ENCODE measurements at regions not wholly inside any gene's neighbourhood (a gene's known extent, or its start where the extent isn't known, plus 50 kb on each side); places are given as distances from the start of the nearest gene placed in this dataset.

GRCh38 chr18:77754475-77755044 lies 504.9 kb downstream of the GALR1 start:
- TF ChIP-seq CTCF (IDR thresholded peaks at IDR 0.05): no peak

- TF ChIP-seq CTCF (IDR thresholded peaks at IDR 0.05): no peak
Observed at GRCh38 chr18:77755187-77755586, 505.5 kb downstream of the GALR1 start.

- TF ChIP-seq CTCF (IDR thresholded peaks at IDR 0.05): no peak
Observed at GRCh38 chr18:77761332-77761731, 511.7 kb downstream of the GALR1 start.

GRCh38 chr18:77762014-77762413 lies 512.4 kb downstream of the GALR1 start:
- no peak for TF ChIP-seq CTCF (IDR thresholded peaks at IDR 0.05)

- TF ChIP-seq CTCF (IDR thresholded peaks at IDR 0.05): no peak
Observed at GRCh38 chr18:77762642-77763041, 513.0 kb downstream of the GALR1 start.

- no peak for TF ChIP-seq CTCF (IDR thresholded peaks at IDR 0.05)
Observed at GRCh38 chr18:77763530-77764145, 514.0 kb downstream of the GALR1 start.

- TF ChIP-seq CTCF (IDR thresholded peaks at IDR 0.05): peak; percentile 68
Observed at GRCh38 chr18:77765468-77765867, 515.8 kb downstream of the GALR1 start.

- no peak for TF ChIP-seq CTCF (IDR thresholded peaks at IDR 0.05)
Observed at GRCh38 chr18:77766421-77766820, 516.8 kb downstream of the GALR1 start.

Data from LNCAP (cell line).